T-helper 22 cell (primary cell): ENCODE measurements at regions not wholly inside any gene's neighbourhood (a gene's known extent, or its start where the extent isn't known, plus 50 kb on each side); places are given as distances from the start of the nearest gene placed in this dataset.

Experiments used
- DNase-seq: peaks from one replicate; pipeline ENCODE4 v3.0.0-alpha.2; 2020; ENCODE audit warnings: low read depth

- no peak for DNase-seq
These were observed 715.5 kb downstream of the GBE1 start for GRCh38 chr3:81045976-81046375.

- no peak for DNase-seq
These were observed 716.2 kb downstream of the GBE1 start for GRCh38 chr3:81045246-81045645.

GRCh38 chr3:81043660-81044199 is 717.7 kb downstream of the GBE1 start:
- DNase-seq = no peak

- DNase-seq = no peak
These were observed 718.4 kb downstream of the GBE1 start for GRCh38 chr3:81043009-81043408.

- DNase-seq = no peak
These were observed 720.1 kb downstream of the GBE1 start for GRCh38 chr3:81041331-81041730.

- no peak for DNase-seq
These were observed 721.3 kb downstream of the GBE1 start for GRCh38 chr3:81040107-81040506.

- DNase-seq = no peak
These were observed 727.8 kb downstream of the GBE1 start for GRCh38 chr3:81033684-81034083.

- DNase-seq = no peak
These were observed 728.3 kb downstream of the GBE1 start for GRCh38 chr3:81033185-81033584.

GRCh38 chr3:81029861-81030260 is 731.6 kb downstream of the GBE1 start:
- DNase-seq = no peak

GRCh38 chr3:81027344-81027743 is 734.1 kb downstream of the GBE1 start:
- no peak for DNase-seq

GRCh38 chr3:81024560-81024959 is 736.9 kb downstream of the GBE1 start:
- DNase-seq = no peak

- no peak for DNase-seq
These were observed 739.1 kb downstream of the GBE1 start for GRCh38 chr3:81022339-81022738.

GRCh38 chr3:81013360-81013759 is 748.1 kb downstream of the GBE1 start:
- DNase-seq = no peak

- DNase-seq = no peak
These were observed 755.5 kb downstream of the GBE1 start for GRCh38 chr3:81005992-81006391.

GRCh38 chr3:81003817-81004216 is 757.6 kb downstream of the GBE1 start:
- DNase-seq = no peak

GRCh38 chr3:81003008-81003645 is 758.3 kb downstream of the GBE1 start:
- no peak for DNase-seq

- no peak for DNase-seq
These were observed 762.0 kb downstream of the GBE1 start for GRCh38 chr3:80999481-80999880.

- no peak for DNase-seq
These were observed 763.4 kb downstream of the GBE1 start for GRCh38 chr3:80998022-80998421.

GRCh38 chr3:80997622-80998021 is 763.8 kb downstream of the GBE1 start:
- DNase-seq = no peak

- no peak for DNase-seq
These were observed 766.7 kb downstream of the GBE1 start for GRCh38 chr3:80994767-80995166.

- DNase-seq = no peak
These were observed 767.3 kb downstream of the GBE1 start for GRCh38 chr3:80994085-80994665.

GRCh38 chr3:80993241-80993945 is 768.1 kb downstream of the GBE1 start:
- DNase-seq = no peak

- no peak for DNase-seq
These were observed 777.7 kb downstream of the GBE1 start for GRCh38 chr3:80983753-80984152.
